Lower lobe of right lung (tissue), 2 donors: ENCODE measurements at regions not wholly inside any gene's neighbourhood (a gene's known extent, or its start where the extent isn't known, plus 50 kb on each side); places are given as distances from the start of the nearest gene placed in this dataset.

Experiments used
- ATAC-seq, 2 donors: fragments of 200-7000 bp; cut with Tn5 transposase; one replicate each; pipeline ENCODE4 v1.9.1; 2020 to 2022; ENCODE audit warnings: mild to moderate bottlenecking in 2 of 2, moderate library complexity in 2 of 2
- DNase-seq: peaks from one replicate; pipeline ENCODE4 v3.0.0-alpha.2; 2020
- H3K27ac ChIP-seq: fragments of 200-600 bp; one replicate; pipeline ENCODE4 v1.8.0; 2022
- H3K27me3 ChIP-seq: fragments of 200-600 bp; one replicate; pipeline ENCODE4 v1.8.0; 2022; ENCODE audit warnings: low read depth
- H3K36me3 ChIP-seq: fragments of 200-600 bp; one replicate; pipeline ENCODE4 v1.8.0; 2022; ENCODE audit warnings: mild to moderate bottlenecking
- H3K4me1 ChIP-seq: fragments of 200-600 bp; one replicate; pipeline ENCODE4 v1.8.0; 2022
- H3K4me3 ChIP-seq: fragments of 200-600 bp; one replicate; pipeline ENCODE4 v1.8.0; 2022; ENCODE audit warnings: mild to moderate bottlenecking
- H3K9me3 ChIP-seq: fragments of 200-600 bp; one replicate; pipeline ENCODE4 v1.8.0; 2022
- CTCF ChIP-seq: fragments of 200-600 bp; IDR thresholded peaks from one replicate; pipeline ENCODE4 v1.8.0; 2022; ENCODE audit warnings: antibody characterized with exemption, mild to moderate bottlenecking
- intact Hi-C: fragments of 100-400 bp; cut with DNase I; formaldehyde crosslinking; loops from one replicate; pipeline ENCODE4 v1.11.0; 2022
- donor health status: DM: no; HTN: yes; CAD: no; lungs with severe emphysema.

GRCh38 chr3:59126446-59126845 is 76.6 kb upstream of the CFAP20DC start:
- Histone ChIP-seq H3K4me1 (no peaks in the 10 kb centered on the region), H3K9me3 (no peaks in the 10 kb centered on the region), H3K4me3 (no peak overlapping the region), H3K36me3 (no peaks in the 10 kb centered on the region), H3K27ac (no peak overlapping the region), H3K27me3 (no peaks in the 10 kb centered on the region)
- TF ChIP-seq CTCF: no peak
- intact Hi-C loops: no loop called here
- no peak for ATAC-seq
- DNase-seq: no peak

- Histone ChIP-seq H3K36me3 (no peaks in the 10 kb centered on the region), H3K9me3 (no peaks in the 10 kb centered on the region), H3K4me3 (no peak overlapping the region), H3K27ac (no peak overlapping the region), H3K27me3 (no peaks in the 10 kb centered on the region), H3K4me1 (no peaks in the 10 kb centered on the region)
- ATAC-seq (no peak), DNase-seq (no peak)
- intact Hi-C loops: no loop called here
- no peak for TF ChIP-seq CTCF
Observed at GRCh38 chr3:59121346-59122144, 71.7 kb upstream of the CFAP20DC start.

- H3K4me1 ChIP-seq: no peaks in the 10 kb centered on the region
- no peak for TF ChIP-seq CTCF
Observed at GRCh38 chr3:59118928-59119327, 69.1 kb upstream of the CFAP20DC start.

GRCh38 chr3:59117396-59117795 is 67.6 kb upstream of the CFAP20DC start:
- DNase-seq: no peak
- ATAC-seq: no peak
- no peak overlapping the region for H3K4me3 ChIP-seq
- H3K36me3 ChIP-seq: no peaks in the 10 kb centered on the region
- H3K27me3 ChIP-seq: no peaks in the 10 kb centered on the region
- no peaks in the 10 kb centered on the region for H3K4me1 ChIP-seq
- no peak overlapping the region for H3K27ac ChIP-seq
- no peaks in the 10 kb centered on the region for H3K9me3 ChIP-seq
- intact Hi-C loops: no loop called here
- TF ChIP-seq CTCF: no peak

More at GRCh38 chr3:59118928-59119327, 69.1 kb upstream of the CFAP20DC start:
- Histone ChIP-seq H3K4me3 (no peak overlapping the region), H3K27me3 (no peaks in the 10 kb centered on the region), H3K36me3 (no peaks in the 10 kb centered on the region), H3K9me3 (no peaks in the 10 kb centered on the region), H3K27ac (no peak overlapping the region)
- intact Hi-C loops: no loop called here
- ATAC-seq: no peak
- DNase-seq: no peak

GRCh38 chr3:59116233-59116537 is 66.4 kb upstream of the CFAP20DC start:
- H3K4me1 ChIP-seq: no peaks in the 10 kb centered on the region
- no peak overlapping the region for H3K27ac ChIP-seq
- DNase-seq (no peak), ATAC-seq (no peak)
- no peak for TF ChIP-seq CTCF
- H3K36me3 ChIP-seq: no peaks in the 10 kb centered on the region
- H3K9me3 ChIP-seq: no peaks in the 10 kb centered on the region
- no peaks in the 10 kb centered on the region for H3K27me3 ChIP-seq
- H3K4me3 ChIP-seq: no peak overlapping the region
- intact Hi-C loops: no loop called here
